Hematopoietic multipotent progenitor cell (in vitro differentiated cells): ENCODE measurements at regions not wholly inside any gene's neighbourhood (a gene's known extent, or its start where the extent isn't known, plus 50 kb on each side); places are given as distances from the start of the nearest gene placed in this dataset.
"Not testable (repeated sequence)": the region's sequence is repeated elsewhere in the genome, so short reads cannot be mapped to it uniquely, and the experiment has no call there.

Experiments
- DNase-seq, 3 donors: peaks; one replicate each; pipeline ENCODE4 v3.0.0-alpha.2; 2011 to 2015; ENCODE audit warnings: low read depth in 2 of 3, low spot score in 2 of 3

- DNase-seq = no peak
Observed at GRCh38 chr13:81382246-81382645, 1041.3 kb upstream of the SPRY2 start.

- no peak for DNase-seq
Observed at GRCh38 chr13:81381560-81381959, 1040.6 kb upstream of the SPRY2 start.

- no peak for DNase-seq
Observed at GRCh38 chr13:81379183-81379582, 1038.3 kb upstream of the SPRY2 start.

GRCh38 chr13:81377921-81378320 lies 1037.0 kb upstream of the SPRY2 start:
- no peak for DNase-seq

- DNase-seq = no peak
Observed at GRCh38 chr13:81375709-81376108, 1034.8 kb upstream of the SPRY2 start.

DNA sequence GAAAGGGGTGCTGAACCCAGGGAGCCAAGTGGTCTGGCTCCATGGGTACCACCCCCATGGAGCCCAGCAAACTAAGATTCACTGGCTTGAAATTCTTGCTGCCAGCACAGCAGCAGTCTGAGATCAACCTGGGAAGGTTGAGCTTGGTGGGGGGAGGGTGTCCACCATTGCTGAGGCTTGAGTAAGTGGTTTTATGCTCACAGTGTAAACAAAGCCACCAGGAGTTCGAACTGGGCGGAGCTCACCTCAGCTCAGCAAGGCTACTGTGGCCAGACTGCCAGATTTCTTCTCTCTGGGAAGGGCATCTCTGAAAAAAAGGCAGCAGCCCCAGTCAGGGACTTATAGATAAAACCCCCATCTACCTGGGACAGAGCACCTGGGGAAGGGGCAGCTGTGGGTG lies 1021.8 kb upstream of the SPRY2 start:
- DNase-seq = not testable (repeated sequence)

- DNase-seq = no peak
Observed at GRCh38 chr13:81350056-81350455, 1009.1 kb upstream of the SPRY2 start.

DNA sequence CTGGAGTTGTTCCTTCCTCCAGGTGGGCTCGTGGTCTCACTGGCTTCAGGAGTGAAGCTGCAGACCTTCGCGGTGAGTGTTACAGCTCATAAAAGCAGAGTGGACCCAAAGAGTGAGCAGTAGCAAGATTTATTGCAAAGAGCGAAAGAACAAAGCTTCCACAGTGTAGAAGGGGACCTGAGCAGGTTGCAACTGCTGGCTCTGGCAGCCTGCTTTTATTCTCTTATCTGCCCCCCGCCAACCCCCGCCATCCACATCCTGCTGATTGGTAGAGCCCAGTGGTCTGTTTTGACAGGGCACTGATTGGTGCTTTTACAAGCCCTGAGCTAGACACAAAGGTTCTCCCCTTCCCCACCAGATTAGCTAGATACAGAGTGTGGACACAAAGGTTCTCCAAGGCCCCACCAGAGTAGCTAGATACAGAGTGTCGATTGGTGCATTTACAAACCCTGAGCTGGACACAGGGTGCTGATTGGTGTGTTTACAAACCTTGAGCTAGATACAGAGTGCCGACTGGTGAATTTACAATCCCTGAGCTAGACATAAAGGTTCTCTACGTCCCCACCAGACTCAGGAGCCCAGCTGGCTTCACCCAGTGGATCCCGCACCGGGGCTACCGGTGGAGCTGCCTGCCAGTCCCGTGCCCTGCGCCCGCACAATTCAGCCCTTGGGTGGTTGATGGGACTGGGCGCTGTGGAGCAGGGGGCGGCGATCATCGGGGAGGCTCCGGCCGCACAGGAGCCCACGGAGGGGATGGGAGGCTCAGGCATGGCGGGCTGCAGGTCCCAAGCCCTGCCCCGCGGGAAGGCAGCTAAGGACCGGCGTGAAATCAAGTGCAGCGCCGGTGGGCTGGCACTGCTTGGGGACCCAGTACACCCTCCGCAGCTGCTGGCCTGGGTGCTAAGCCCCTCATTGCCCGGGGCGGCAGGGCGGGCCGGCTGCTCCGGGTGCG lies 999.5 kb upstream of the SPRY2 start:
- not testable (repeated sequence) for DNase-seq

DNA sequence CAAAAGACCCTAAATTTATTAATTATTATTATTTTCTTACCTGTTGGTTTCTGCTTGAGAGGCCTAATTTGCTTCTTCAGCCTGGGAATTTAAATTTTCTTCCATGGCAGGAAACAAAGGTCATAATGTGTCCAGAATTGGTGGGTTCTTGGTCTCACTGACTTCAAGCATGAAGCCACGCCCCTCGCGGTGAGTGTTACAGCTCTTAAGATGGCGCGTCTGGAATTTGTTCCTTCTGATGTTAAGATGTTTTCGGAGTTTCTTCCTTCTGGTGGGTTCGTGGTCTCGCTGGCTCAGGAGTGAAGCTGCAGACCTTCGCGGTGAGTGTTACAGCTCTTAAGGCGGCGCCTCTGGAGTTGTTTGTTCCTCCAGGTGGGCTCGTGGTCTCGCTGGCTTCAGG lies 998.7 kb upstream of the SPRY2 start:
- not testable (repeated sequence) for DNase-seq

GRCh38 chr13:81334481-81334880 lies 993.6 kb upstream of the SPRY2 start:
- DNase-seq = no peak

GRCh38 chr13:81326913-81327312 lies 986.0 kb upstream of the SPRY2 start:
- DNase-seq = no peak

DNA sequence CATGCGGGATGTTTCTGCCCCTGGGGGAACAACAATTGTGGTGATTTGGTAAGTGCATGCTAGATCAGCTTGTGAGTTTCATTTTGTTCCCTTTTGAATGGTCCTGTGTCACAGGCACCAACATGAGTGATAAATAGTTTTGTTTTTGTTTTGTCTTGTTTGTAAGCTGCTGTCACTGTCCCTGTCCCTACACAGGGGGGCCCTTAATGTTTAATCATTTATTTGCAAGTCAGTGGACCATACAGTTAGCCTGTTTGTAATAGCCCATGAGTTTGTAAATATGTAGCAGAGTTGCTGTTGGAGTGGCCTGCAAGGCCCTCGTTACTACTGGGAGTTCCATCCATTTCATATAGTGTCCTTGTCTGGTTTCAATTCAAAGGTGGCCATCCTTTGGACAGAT lies 979.6 kb upstream of the SPRY2 start:
- DNase-seq = no peak

DNA sequence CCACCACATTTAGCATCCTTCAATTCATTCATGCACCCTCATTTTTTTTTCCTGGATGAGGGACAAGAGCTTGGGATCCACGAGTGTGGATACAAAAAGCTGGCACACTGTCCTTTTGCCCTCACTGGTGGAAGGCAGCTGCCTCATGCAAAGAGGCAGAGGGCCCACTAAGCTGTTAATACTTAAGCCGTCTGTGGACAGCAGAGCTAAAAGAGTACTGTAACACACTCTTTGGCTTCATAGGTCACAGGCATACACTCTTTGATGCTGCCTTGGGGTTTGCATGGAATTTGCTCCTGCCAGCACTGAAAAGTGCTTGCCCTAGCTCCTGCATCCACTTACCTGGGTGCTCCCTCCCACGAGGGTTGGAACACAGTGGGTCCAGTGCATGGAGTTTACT lies 978.4 kb upstream of the SPRY2 start:
- no peak for DNase-seq

DNA sequence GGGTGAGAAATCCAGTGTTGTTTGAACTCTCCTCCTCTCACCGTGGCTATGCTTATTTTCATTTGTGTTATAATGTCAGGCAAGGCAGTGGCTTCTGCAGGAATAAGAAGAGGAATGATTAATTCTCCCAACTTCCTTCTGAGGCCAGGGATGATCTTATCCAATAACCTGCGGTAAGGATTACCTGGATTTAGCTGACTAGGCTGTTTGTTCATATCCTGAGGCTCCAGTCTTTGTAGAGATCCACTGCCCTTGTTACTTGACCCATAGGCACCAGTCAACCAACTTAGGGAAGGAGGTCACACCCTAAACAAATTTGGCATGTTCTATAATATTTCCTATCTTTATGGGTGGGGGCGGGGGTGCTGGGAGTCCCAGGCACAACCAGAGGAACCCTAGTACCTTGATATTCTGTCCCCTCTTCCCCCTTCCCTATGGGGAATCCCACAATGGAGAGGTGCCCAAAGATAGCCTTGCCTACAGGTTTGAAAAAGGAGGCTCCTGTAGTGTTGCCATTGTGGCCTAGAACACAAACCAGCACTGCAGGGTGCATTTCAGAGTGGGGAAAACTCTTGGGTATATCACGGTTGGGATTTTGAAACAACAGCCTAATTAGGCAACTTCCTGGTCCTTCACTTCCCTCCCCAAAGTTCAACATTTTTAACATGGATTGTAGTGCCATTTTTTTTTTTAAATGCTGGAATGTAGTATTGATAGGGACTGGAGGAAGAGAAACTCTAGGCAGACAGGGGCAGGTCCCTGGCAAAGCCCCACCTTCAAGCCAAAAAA lies 977.5 kb upstream of the SPRY2 start:
- DNase-seq = no peak

GRCh38 chr13:81314461-81314860 lies 973.5 kb upstream of the SPRY2 start:
- no peak for DNase-seq

- no peak for DNase-seq
Observed at GRCh38 chr13:81305928-81306327, 965.0 kb upstream of the SPRY2 start.

GRCh38 chr13:81304121-81304659 lies 963.3 kb upstream of the SPRY2 start:
- no peak for DNase-seq

GRCh38 chr13:81302677-81303076 lies 961.8 kb upstream of the SPRY2 start:
- DNase-seq = no peak

GRCh38 chr13:81302125-81302524 lies 961.2 kb upstream of the SPRY2 start:
- no peak for DNase-seq

- DNase-seq = no peak
Observed at GRCh38 chr13:81295177-81295576, 954.3 kb upstream of the SPRY2 start.

DNA sequence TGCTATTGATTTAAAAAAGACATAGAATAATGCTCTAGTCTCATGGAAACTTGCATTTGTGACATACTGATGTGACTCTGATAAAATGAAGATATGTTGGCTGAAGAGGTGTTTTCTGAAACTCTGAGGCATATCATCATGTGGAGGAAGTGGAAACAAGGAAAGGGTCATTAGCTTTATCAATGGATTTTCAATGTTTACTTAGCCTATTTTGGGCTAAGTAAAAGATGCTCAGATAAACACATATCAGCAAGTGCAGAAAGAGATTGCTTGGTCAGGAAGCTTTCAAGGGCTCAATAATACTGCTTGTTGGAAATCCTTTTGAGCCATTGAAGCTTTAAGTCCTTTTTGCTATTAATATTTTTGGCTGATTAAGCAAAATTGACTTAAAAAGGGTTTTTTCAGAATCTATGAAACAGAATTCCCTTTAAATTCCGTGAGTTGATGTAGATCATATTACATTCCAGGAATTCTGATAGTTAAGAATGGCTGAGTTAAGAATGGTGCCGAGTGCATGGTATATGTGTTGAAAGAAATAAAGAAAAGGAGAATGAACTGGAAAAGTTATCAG lies 952.8 kb upstream of the SPRY2 start:
- DNase-seq = no peak
